Glutamatergic neuron (in vitro differentiated cells): ENCODE measurements at regions not wholly inside any gene's neighbourhood (a gene's known extent, or its start where the extent isn't known, plus 50 kb on each side); places are given as distances from the start of the nearest gene placed in this dataset.

Source experiments
- DNase-seq: peaks from one replicate; pipeline ENCODE4 v3.0.0; 2022
- H3K27ac Mint-ChIP-seq: one replicate; pipeline ENCODE4 v1.8.0; 2020; ENCODE audit warnings: mild to moderate bottlenecking, mixed read lengths, inconsistent platforms; ENCODE audit not compliant: unreplicated experiment
- H3K27me3 Mint-ChIP-seq: one replicate; pipeline ENCODE4 v1.8.0; 2020; ENCODE audit warnings: mild to moderate bottlenecking, moderate library complexity, mixed read lengths, inconsistent platforms; ENCODE audit not compliant: unreplicated experiment
- H3K36me3 Mint-ChIP-seq: one replicate; pipeline ENCODE4 v1.8.0; 2020; ENCODE audit warnings: mild to moderate bottlenecking, mixed read lengths, inconsistent platforms; ENCODE audit not compliant: unreplicated experiment
- H3K4me1 Mint-ChIP-seq: one replicate; pipeline ENCODE4 v1.8.0; 2020; ENCODE audit warnings: mild to moderate bottlenecking, low read depth, mixed read lengths, inconsistent platforms; ENCODE audit not compliant: unreplicated experiment
- H3K4me3 Mint-ChIP-seq: one replicate; pipeline ENCODE4 v1.8.0; 2020; ENCODE audit warnings: mild to moderate bottlenecking, mixed read lengths, inconsistent platforms; ENCODE audit not compliant: unreplicated experiment
- H3K9me3 Mint-ChIP-seq: one replicate; pipeline ENCODE4 v1.8.0; 2020; ENCODE audit warnings: mild to moderate bottlenecking, moderate library complexity, mixed read lengths, inconsistent platforms; ENCODE audit not compliant: unreplicated experiment
- TF ChIP-seq, protein P1 (sequence below): fragments of 200-600 bp; sonication (generic); IDR thresholded peaks from one replicate; pipeline ENCODE4 v1.5.0; 2021; ENCODE audit not compliant: partially characterized antibody, unreplicated experiment

DNA sequence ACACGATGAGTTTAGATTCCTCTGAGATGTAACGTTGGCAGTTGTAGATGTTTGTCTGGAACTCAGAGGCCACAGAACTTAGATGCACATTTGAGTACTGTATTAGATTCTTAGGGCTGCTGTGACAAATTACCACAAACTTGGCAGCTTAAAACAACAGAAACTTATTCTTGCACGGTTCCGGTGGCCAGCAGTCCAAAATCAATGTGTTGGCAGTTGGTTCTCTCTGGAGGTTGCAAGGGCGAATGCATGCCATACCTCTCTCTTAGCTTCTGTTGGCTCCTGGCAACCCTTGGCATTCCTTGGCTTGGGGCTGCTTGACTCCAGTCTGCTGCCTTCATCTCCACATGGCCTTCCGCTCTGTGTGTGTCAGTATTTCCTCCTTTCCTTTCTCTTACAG is 118.9 kb downstream of the C12orf75 start:
- Mint-ChIP-seq H3K9me3 (no peaks in the 10 kb centered on the region), H3K4me1 (no peaks in the 10 kb centered on the region), H3K27me3 (peaks cover 2% of the 10 kb centered on the region), H3K4me3 (no peak overlapping the region), H3K27ac (no peak overlapping the region), H3K36me3 (no peaks in the 10 kb centered on the region)
- no peak for DNase-seq
- TF ChIP-seq, protein P1, sequence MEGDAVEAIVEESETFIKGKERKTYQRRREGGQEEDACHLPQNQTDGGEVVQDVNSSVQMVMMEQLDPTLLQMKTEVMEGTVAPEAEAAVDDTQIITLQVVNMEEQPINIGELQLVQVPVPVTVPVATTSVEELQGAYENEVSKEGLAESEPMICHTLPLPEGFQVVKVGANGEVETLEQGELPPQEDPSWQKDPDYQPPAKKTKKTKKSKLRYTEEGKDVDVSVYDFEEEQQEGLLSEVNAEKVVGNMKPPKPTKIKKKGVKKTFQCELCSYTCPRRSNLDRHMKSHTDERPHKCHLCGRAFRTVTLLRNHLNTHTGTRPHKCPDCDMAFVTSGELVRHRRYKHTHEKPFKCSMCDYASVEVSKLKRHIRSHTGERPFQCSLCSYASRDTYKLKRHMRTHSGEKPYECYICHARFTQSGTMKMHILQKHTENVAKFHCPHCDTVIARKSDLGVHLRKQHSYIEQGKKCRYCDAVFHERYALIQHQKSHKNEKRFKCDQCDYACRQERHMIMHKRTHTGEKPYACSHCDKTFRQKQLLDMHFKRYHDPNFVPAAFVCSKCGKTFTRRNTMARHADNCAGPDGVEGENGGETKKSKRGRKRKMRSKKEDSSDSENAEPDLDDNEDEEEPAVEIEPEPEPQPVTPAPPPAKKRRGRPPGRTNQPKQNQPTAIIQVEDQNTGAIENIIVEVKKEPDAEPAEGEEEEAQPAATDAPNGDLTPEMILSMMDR = no peak

DNA sequence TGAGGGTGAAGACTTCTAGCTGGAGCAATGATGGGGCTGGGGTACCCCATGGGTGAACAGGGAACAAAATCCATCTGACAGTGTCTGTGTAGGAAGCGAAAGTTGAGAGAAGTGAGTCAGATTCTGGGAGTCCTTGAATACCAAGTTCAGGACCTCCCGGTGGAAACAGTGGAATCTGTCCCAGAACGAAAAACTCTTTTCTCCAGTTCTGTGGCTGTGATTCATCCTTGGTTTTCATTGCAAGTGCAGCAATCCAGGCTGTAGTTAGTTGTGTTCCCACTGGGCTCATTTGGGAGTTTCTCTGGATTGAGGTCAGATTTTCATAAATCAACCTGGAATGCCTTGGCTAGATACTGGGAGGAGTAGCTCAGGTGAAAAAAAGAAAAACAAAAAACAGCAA is 120.7 kb downstream of the C12orf75 start:
- DNase-seq = no peak
- Mint-ChIP-seq H3K27me3 (peaks cover 2% of the 10 kb centered on the region), H3K4me3 (no peak overlapping the region), H3K27ac (no peak overlapping the region), H3K9me3 (no peaks in the 10 kb centered on the region), H3K36me3 (no peaks in the 10 kb centered on the region), H3K4me1 (no peaks in the 10 kb centered on the region)
- TF ChIP-seq, protein P1 = no peak

DNA sequence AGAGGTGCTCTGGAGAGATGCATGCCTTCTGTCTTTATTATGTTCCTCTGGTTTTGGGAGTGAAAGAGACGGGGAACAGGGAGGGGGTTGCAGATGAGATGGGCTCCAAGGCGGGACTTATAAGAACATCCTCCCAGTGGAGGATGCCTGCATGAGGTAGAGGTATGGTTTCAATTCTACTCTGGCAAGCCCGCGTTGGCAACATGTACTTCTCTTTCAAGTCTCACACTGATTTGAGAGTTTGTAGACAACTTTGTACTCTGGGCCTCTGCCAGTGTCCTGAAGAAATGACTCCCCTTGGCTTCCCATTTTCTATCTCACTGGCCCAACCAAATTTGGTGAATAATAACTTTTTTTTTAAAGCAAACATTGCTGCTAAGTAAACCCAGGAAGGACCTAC is 121.3 kb downstream of the C12orf75 start:
- H3K9me3 Mint-ChIP-seq = no peaks in the 10 kb centered on the region
- no peak overlapping the region for H3K27ac Mint-ChIP-seq
- no peak for DNase-seq
- H3K4me3 Mint-ChIP-seq = no peak overlapping the region
- H3K36me3 Mint-ChIP-seq = no peaks in the 10 kb centered on the region
- H3K27me3 Mint-ChIP-seq = peaks cover 2% of the 10 kb centered on the region
- TF ChIP-seq, protein P1 = no peak
- H3K4me1 Mint-ChIP-seq = no peaks in the 10 kb centered on the region

DNA sequence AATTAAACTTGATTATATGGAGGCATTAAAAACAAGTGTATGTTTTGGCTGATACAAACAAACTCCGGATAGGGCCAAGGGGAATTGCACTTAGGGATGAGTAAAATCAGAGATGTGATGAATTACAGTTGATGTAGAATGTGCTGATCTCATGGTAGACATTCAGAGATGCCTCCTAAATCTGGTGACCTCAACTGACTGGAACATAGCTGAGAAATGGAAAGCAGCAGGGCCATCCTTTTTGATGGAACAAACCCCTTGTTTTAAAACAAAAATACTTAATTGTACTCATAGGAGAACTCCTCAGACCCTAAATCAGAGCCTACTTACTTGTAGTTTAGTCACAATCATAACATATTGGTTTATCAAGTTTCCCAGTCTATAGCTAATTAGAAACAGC is 122.8 kb downstream of the C12orf75 start:
- Mint-ChIP-seq H3K27me3 (peaks cover 2% of the 10 kb centered on the region), H3K27ac (no peak overlapping the region), H3K4me3 (no peak overlapping the region), H3K9me3 (no peaks in the 10 kb centered on the region), H3K4me1 (no peaks in the 10 kb centered on the region), H3K36me3 (no peaks in the 10 kb centered on the region)
- DNase-seq = no peak
- TF ChIP-seq, protein P1 = no peak

DNA sequence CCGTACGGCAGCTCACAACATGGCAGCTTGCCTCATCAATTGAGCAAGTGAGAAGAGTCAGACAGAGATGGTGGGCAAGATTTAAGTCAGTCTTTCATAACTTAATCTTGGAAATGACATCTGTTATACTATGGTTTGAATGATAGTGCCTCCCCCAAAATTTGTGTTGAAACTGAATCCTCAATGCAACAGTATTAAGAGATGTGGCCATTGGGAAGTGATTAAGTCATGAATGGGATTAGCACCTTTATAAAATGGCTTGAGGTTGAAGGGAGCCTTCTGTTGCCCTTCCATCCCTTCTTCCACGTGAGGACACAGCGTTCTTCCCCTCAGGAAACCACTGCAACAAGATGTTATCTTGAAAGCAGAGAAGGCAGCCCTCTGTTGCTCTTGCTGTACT is 124.2 kb downstream of the C12orf75 start:
- H3K27ac Mint-ChIP-seq = no peak overlapping the region
- H3K4me3 Mint-ChIP-seq = no peak overlapping the region
- TF ChIP-seq, protein P1 = no peak
- no peak for DNase-seq
- no peaks in the 10 kb centered on the region for H3K9me3 Mint-ChIP-seq
- peaks cover 2% of the 10 kb centered on the region for H3K27me3 Mint-ChIP-seq
- peaks cover under 1% of the 10 kb centered on the region for H3K4me1 Mint-ChIP-seq
- H3K36me3 Mint-ChIP-seq = peaks cover 4% of the 10 kb centered on the region
